ENCODE measurements at regions not wholly inside any gene's neighbourhood (a gene's known extent, or its start where the extent isn't known, plus 50 kb on each side); places are given as distances from the start of the nearest gene placed in this dataset.

DNA sequence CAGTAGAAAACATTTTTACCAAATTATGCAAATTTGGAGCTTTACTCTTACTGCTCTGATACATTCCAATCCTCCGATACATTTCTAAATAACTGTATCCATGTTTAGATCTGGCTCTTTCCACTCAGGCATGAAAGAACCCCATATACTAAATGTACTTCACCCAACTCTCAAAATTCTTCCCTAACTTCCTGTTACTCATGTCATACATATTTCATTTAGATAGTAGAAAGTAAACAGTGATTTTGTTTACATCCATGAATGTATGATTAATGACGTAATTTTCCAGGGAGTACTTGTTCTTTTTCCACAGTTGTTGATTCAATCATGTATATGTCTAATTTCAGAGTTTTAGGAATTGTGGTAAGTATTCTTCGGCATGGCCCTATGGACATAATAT lies 1426.5 kb upstream of the C9orf72 start:
- POLR2A ChIA-PET, result no interaction called here
- RAD21 ChIA-PET (ENCODE audit: low non-redundant PET in 1 of 2, low total read pairs in 2 of 2, uncharacterized antibody in 2 of 2, unreplicated experiment in 2 of 2), result no interaction called here
- Histone ChIP-seq H3K27me3 (ENCODE audit: insufficient read depth, low read length) (no peaks in the 10 kb centered on the region), H3K4me1 (ENCODE audit: control insufficient read depth in 1 of 2, insufficient read depth in 2 of 2, low read length in 2 of 2) (no peaks in the 10 kb centered on the region), H2AFZ (ENCODE audit: low read depth, low read length, poor library complexity, severe bottlenecking) (no peak overlapping the region), H3K4me2 (ENCODE audit: low read length) (no peak overlapping the region), H4K20me1 (ENCODE audit: insufficient read depth) (no peaks in the 10 kb centered on the region), H3K36me3 (ENCODE audit: control insufficient read depth in 1 of 2, insufficient read depth in 2 of 2, low read length in 2 of 2) (no peaks in the 10 kb centered on the region), H3K9me3 (ENCODE audit: control insufficient read depth in 1 of 2, insufficient read depth in 1 of 2, low read depth in 1 of 2, low read length in 2 of 2) (peaks cover 0 to 3% of the 10 kb centered on the region in 2 experiments; a peak in 1 of 4 replicates), H3K27ac (ENCODE audit: low read depth, low read length) (no peak overlapping the region), H3K79me2 (ENCODE audit: insufficient read depth, low read length) (no peaks in the 10 kb centered on the region), H3K4me3 (replicated peaks in 1 of 2; ENCODE audit: low read depth in 1 of 2, low read length in 2 of 2) (no peak overlapping the region), H3K9ac (ENCODE audit: low read length) (no peak overlapping the region), H3K9me2 (ENCODE audit: insufficient read depth) (no peaks in the 10 kb centered on the region)
- BruUV-seq (replicated peaks), result no TSS peak
- TF ChIP-seq ZFX (IDR thresholded peaks at IDR 0.05), result no peak
- TF ChIP-seq, protein P1, sequence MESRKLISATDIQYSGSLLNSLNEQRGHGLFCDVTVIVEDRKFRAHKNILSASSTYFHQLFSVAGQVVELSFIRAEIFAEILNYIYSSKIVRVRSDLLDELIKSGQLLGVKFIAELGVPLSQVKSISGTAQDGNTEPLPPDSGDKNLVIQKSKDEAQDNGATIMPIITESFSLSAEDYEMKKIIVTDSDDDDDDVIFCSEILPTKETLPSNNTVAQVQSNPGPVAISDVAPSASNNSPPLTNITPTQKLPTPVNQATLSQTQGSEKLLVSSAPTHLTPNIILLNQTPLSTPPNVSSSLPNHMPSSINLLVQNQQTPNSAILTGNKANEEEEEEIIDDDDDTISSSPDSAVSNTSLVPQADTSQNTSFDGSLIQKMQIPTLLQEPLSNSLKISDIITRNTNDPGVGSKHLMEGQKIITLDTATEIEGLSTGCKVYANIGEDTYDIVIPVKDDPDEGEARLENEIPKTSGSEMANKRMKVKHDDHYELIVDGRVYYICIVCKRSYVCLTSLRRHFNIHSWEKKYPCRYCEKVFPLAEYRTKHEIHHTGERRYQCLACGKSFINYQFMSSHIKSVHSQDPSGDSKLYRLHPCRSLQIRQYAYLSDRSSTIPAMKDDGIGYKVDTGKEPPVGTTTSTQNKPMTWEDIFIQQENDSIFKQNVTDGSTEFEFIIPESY (IDR thresholded peaks at IDR 0.05; ENCODE audit: extremely low read depth, insufficient replicate concordance, low read length), result no peak
- no peak for TF ChIP-seq TCF7L2 (IDR thresholded peaks at IDR 0.05; ENCODE audit: borderline replicate concordance, extremely low read depth, insufficient read depth, insufficient read length)
- no peak for TF ChIP-seq EGR1 (IDR thresholded peaks at IDR 0.05; ENCODE audit: low read depth)
- no peak for TF ChIP-seq RAD21 (IDR thresholded peaks at IDR 0.05; ENCODE audit: low read depth)
- TF ChIP-seq ZNF274 (IDR thresholded peaks at IDR 0.05; ENCODE audit: low read depth, low read length), result no peak
- TF ChIP-seq ELF1 (IDR thresholded peaks at IDR 0.05; ENCODE audit: borderline replicate concordance, low read depth), result no peak
- no peak for TF ChIP-seq SRF (IDR thresholded peaks at IDR 0.05; ENCODE audit: low read depth)
- TF ChIP-seq EZH2phosphoT487 (IDR thresholded peaks at IDR 0.05; ENCODE audit: borderline replicate concordance), result no peak
- TF ChIP-seq, protein P2, sequence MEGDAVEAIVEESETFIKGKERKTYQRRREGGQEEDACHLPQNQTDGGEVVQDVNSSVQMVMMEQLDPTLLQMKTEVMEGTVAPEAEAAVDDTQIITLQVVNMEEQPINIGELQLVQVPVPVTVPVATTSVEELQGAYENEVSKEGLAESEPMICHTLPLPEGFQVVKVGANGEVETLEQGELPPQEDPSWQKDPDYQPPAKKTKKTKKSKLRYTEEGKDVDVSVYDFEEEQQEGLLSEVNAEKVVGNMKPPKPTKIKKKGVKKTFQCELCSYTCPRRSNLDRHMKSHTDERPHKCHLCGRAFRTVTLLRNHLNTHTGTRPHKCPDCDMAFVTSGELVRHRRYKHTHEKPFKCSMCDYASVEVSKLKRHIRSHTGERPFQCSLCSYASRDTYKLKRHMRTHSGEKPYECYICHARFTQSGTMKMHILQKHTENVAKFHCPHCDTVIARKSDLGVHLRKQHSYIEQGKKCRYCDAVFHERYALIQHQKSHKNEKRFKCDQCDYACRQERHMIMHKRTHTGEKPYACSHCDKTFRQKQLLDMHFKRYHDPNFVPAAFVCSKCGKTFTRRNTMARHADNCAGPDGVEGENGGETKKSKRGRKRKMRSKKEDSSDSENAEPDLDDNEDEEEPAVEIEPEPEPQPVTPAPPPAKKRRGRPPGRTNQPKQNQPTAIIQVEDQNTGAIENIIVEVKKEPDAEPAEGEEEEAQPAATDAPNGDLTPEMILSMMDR (IDR thresholded peaks at IDR 0.05 in 2 of 3, conservative IDR thresholded peaks at IDR 0.05 in 1 of 3; ENCODE audit: borderline replicate concordance in 1 of 3, insufficient read depth in 1 of 3, low read depth in 2 of 3, low read length in 2 of 3), result no peak
- no peak for TF ChIP-seq FOSL1 (IDR thresholded peaks at IDR 0.05; ENCODE audit: low read depth)
- no peak for TF ChIP-seq JUND (IDR thresholded peaks at IDR 0.05)
- TF ChIP-seq YY1 (IDR thresholded peaks at IDR 0.05; ENCODE audit: extremely low read depth, insufficient replicate concordance, low read depth, low read length), result no peak
- TF ChIP-seq POLR2A (IDR thresholded peaks at IDR 0.05; ENCODE audit: borderline replicate concordance, extremely low read depth, insufficient read depth, insufficient read length), result no peak
- TF ChIP-seq, protein P3, sequence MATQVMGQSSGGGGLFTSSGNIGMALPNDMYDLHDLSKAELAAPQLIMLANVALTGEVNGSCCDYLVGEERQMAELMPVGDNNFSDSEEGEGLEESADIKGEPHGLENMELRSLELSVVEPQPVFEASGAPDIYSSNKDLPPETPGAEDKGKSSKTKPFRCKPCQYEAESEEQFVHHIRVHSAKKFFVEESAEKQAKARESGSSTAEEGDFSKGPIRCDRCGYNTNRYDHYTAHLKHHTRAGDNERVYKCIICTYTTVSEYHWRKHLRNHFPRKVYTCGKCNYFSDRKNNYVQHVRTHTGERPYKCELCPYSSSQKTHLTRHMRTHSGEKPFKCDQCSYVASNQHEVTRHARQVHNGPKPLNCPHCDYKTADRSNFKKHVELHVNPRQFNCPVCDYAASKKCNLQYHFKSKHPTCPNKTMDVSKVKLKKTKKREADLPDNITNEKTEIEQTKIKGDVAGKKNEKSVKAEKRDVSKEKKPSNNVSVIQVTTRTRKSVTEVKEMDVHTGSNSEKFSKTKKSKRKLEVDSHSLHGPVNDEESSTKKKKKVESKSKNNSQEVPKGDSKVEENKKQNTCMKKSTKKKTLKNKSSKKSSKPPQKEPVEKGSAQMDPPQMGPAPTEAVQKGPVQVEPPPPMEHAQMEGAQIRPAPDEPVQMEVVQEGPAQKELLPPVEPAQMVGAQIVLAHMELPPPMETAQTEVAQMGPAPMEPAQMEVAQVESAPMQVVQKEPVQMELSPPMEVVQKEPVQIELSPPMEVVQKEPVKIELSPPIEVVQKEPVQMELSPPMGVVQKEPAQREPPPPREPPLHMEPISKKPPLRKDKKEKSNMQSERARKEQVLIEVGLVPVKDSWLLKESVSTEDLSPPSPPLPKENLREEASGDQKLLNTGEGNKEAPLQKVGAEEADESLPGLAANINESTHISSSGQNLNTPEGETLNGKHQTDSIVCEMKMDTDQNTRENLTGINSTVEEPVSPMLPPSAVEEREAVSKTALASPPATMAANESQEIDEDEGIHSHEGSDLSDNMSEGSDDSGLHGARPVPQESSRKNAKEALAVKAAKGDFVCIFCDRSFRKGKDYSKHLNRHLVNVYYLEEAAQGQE (IDR thresholded peaks at IDR 0.05; ENCODE audit: low read depth), result no peak
- TF ChIP-seq, protein P4, sequence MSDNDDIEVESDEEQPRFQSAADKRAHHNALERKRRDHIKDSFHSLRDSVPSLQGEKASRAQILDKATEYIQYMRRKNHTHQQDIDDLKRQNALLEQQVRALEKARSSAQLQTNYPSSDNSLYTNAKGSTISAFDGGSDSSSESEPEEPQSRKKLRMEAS (IDR thresholded peaks at IDR 0.05), result no peak
- TF ChIP-seq, protein P5, sequence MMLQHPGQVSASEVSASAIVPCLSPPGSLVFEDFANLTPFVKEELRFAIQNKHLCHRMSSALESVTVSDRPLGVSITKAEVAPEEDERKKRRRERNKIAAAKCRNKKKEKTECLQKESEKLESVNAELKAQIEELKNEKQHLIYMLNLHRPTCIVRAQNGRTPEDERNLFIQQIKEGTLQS (IDR thresholded peaks at IDR 0.05), result no peak
- no peak for TF ChIP-seq SIN3A (IDR thresholded peaks at IDR 0.05; ENCODE audit: low read depth)
- no peak for TF ChIP-seq CEBPB (IDR thresholded peaks at IDR 0.05; ENCODE audit: low read depth)
- CTCF ChIA-PET, result no interaction called here
- intact Hi-C loops (cut with micrococcal nuclease), result no loop called here
- DNase-seq (ENCODE audit: low read depth, low spot score) (no peak), ATAC-seq (no peak)
